GM12878 (cell line): ENCODE measurements at regions not wholly inside any gene's neighbourhood (a gene's known extent, or its start where the extent isn't known, plus 50 kb on each side); places are given as distances from the start of the nearest gene placed in this dataset.

ENCODE experiments used
- ATAC-seq: fragments of 200-7000 bp; cut with Tn5 transposase; 3 replicates; pipeline ENCODE4 v1.9.1; 2020; ENCODE audit warnings: mild to moderate bottlenecking, moderate library complexity
- BruUV-seq: library from RNA; stranded (reverse); fragments of 400-500 nt; replicated peaks from 2 replicates; lab custom pipeline; 2021; lab: Mats Ljungman, UMichigan
- CTCF ChIA-PET: fragments of 300-600 bp; sonication (Branson Sonifier 250); formaldehyde crosslinking; extraction: SDS; loops from one replicate; lab custom pipeline; 2021; ENCODE audit warnings: inconsistent platforms; lab: Yijun Ruan, JAX
- POLR2A ChIA-PET: fragments of 350-600 bp; formaldehyde crosslinking; extraction: SDS; loops from one replicate; lab custom pipeline; 2021; ENCODE audit warnings: inconsistent platforms; lab: Charles Lee
- RAD21 ChIA-PET: fragments of 300-600 bp; sonication (Branson Sonifier 250); formaldehyde crosslinking; loops from one replicate; lab custom pipeline; 2023; ENCODE audit warnings: antibody characterized with exemption; ENCODE audit not compliant: unreplicated experiment; lab: Charles Lee
- SMC1A ChIA-PET: fragments of 300-600 bp; sonication (Branson Sonifier 250); formaldehyde crosslinking; loops from one replicate; lab custom pipeline; 2023; ENCODE audit not compliant: unreplicated experiment, uncharacterized antibody; lab: Charles Lee
- DNase-seq: peaks from one replicate; pipeline ENCODE4 v3.0.0-alpha.2; 2011; ENCODE audit warnings: low read depth, low spot score
- FAIRE-seq: peaks from 3 replicates; lab custom pipeline; 2011; peaks lifted over from hg19 to GRCh38; lab: Jason Lieb, UNC
- H2AFZ ChIP-seq: 2 replicates; pipeline ENCODE4 v1.6.0; 2011; ENCODE audit warnings: low read depth, low read length, control low read depth; ENCODE audit not compliant: control insufficient read depth
- H3K27ac ChIP-seq: 2 replicates; pipeline ENCODE4 v1.5.1; 2011; ENCODE audit warnings: control low read depth; ENCODE audit not compliant: control insufficient read depth, insufficient read depth
- H3K27me3 ChIP-seq, 2 experiments: replicated peaks in 1 of 2; 2 replicates each; pipeline versions ENCODE4 v1.6.0 to v1.6.1; 2011; ENCODE audit warnings: low read length in 1 of 2; ENCODE audit not compliant: control insufficient read depth in 2 of 2, insufficient read depth in 2 of 2
- H3K36me3 ChIP-seq, 2 experiments: 2 replicates each; pipeline ENCODE4 v1.5.1; 2011; ENCODE audit warnings: low read length in 1 of 2; ENCODE audit not compliant: control insufficient read depth in 2 of 2, insufficient read depth in 2 of 2
- H3K4me1 ChIP-seq: 2 replicates; pipeline ENCODE4 v1.6.1; 2011; ENCODE audit warnings: mild to moderate bottlenecking, low read length, moderate library complexity, mixed read lengths; ENCODE audit not compliant: control insufficient read depth, insufficient read depth
- H3K4me2 ChIP-seq: 2 replicates; pipeline ENCODE4 v1.6.0; 2011; ENCODE audit warnings: control low read depth; ENCODE audit not compliant: control insufficient read depth, insufficient read depth
- H3K4me3 ChIP-seq: fragments of 200-600 bp; sonication (generic); 2 replicates; pipeline ENCODE4 v1.5.1; 2016
- H3K79me2 ChIP-seq: 2 replicates; pipeline ENCODE4 v1.6.0; 2011; ENCODE audit warnings: low read length; ENCODE audit not compliant: control insufficient read depth, insufficient read depth
- H3K9ac ChIP-seq: 2 replicates; pipeline ENCODE4 v1.8.0; 2011; ENCODE audit warnings: low read length, control low read depth, mixed read lengths; ENCODE audit not compliant: control insufficient read depth, insufficient read depth
- H3K9me3 ChIP-seq: replicated peaks from 3 replicates; pipeline ENCODE4 v1.5.1; 2011; ENCODE audit warnings: mild to moderate bottlenecking, low read length; ENCODE audit not compliant: control insufficient read depth, insufficient read depth
- H4K20me1 ChIP-seq: 2 replicates; pipeline ENCODE4 v1.6.0; 2011; ENCODE audit not compliant: control insufficient read depth, insufficient read depth
- CHD2 ChIP-seq: IDR thresholded peaks from 2 replicates; pipeline ENCODE4 v1.6.1; 2011; ENCODE audit warnings: low read depth, low read length, improper control_type of control experiment, borderline replicate concordance
- CHD4 ChIP-seq: fragments of 200-600 bp; sonication (generic); IDR thresholded peaks from 2 replicates; pipeline ENCODE4 v1.6.1; 2016; ENCODE audit warnings: mild to moderate bottlenecking
- GATAD2B ChIP-seq: fragments of 450-650 bp; conservative IDR thresholded peaks from 2 replicates; pipeline ENCODE4 v1.6.1; 2017; ENCODE audit warnings: low read depth, mild to moderate bottlenecking, moderate library complexity
- KAT2A ChIP-seq: conservative IDR thresholded peaks from 2 replicates; pipeline ENCODE4 v1.6.1; 2011; ENCODE audit warnings: low read depth, low read length; ENCODE audit not compliant: control insufficient read depth
- PRDM15 ChIP-seq: fragments of 450-650 bp; formaldehyde crosslinking; IDR thresholded peaks from 2 replicates; pipeline ENCODE4 v1.4.0; 2020; ENCODE audit warnings: mild to moderate bottlenecking, moderate library complexity
- TAF1 ChIP-seq: IDR thresholded peaks from 2 replicates; pipeline ENCODE4 v1.6.1; 2011; ENCODE audit warnings: mild to moderate bottlenecking, low read depth, low read length, borderline replicate concordance
- WGBS: methylation state at CpG from one replicate; pipeline ENCODE4 v1.1.6; 2016; ENCODE audit warnings: low lambda C conversion rate; ENCODE audit not compliant: insufficient replicate concordance, insufficient coverage; ENCODE audit errors: missing lambda C conversion rate; 5-methylcytosine and 5-hydroxymethylcytosine counted together
- in situ Hi-C: fragments of 300-500 bp; cut with MboI; formaldehyde crosslinking; loops from 9 replicates; pipeline ENCODE4 v1.14.3; 2018; ENCODE audit warnings: mixed read lengths
- intact Hi-C: fragments of 100-400 bp; cut with micrococcal nuclease; formaldehyde crosslinking; loops from one replicate; pipeline ENCODE4 v1.14.2; 2022; ENCODE audit not compliant: unreplicated experiment
- TF ChIP-seq, protein P1 (sequence below): IDR thresholded peaks from 2 replicates; pipeline ENCODE4 v1.6.1; 2011; ENCODE audit warnings: low read depth, mild to moderate bottlenecking, low read length, moderate library complexity, borderline replicate concordance; ENCODE audit errors: extremely low read depth

DNA sequence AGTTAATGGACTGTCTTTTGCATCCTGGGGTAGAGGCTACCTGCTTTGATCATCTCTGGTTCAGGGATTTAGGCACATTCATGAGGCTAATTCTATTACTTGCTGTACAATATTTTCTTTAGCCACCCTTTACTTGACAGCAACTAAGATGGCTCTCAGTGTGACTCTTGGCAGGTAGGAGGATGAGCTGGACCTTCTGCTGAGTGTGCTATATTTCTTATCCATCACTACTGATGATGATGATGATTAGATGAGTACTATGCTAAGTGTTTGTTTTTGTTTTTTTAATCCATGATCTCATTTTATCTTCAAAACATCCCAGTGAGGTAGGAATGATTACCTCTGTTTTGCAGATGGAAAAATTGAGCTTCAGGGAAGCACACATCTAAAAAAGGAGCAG, 152.8 kb upstream of the WSCD2 start (continued):
- TF ChIP-seq, protein P1, sequence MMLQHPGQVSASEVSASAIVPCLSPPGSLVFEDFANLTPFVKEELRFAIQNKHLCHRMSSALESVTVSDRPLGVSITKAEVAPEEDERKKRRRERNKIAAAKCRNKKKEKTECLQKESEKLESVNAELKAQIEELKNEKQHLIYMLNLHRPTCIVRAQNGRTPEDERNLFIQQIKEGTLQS: no peak

GRCh38 chr12:107978201-107978600, 150.9 kb upstream of the WSCD2 start:
- WGBS: 24% methylated on average over 5 of the region's 5 CpGs
- CTCF ChIA-PET: interaction anchor here (1.8 to 2.8 kb wide), 2 partner anchors 12 to 15 kb away, joined by 12 to 14 read pairs; no protein-coding TSS in a partner anchor
- no peaks in the 10 kb centered on the region for H4K20me1 ChIP-seq
- H3K9me3 ChIP-seq: no peaks in the 10 kb centered on the region
- H3K4me2 ChIP-seq: no peak overlapping the region
- SMC1A ChIA-PET: interaction anchor here (0.8 kb wide), 1 partner anchor 12 kb away, joined by 3 read pairs; no protein-coding TSS in a partner anchor
- in situ Hi-C loops (no loop called here), intact Hi-C loops (no loop called here)
- FAIRE-seq (no peak), DNase-seq (no peak), ATAC-seq (no peak)
- H3K27ac ChIP-seq: no peak overlapping the region
- RAD21 ChIA-PET: no interaction called here
- H3K4me3 ChIP-seq: no peak overlapping the region
- no peaks in the 10 kb centered on the region for H3K79me2 ChIP-seq
- H3K27me3 ChIP-seq: no peaks in the 10 kb centered on the region
- TF ChIP-seq TAF1 (no peak), GATAD2B (no peak), KAT2A (no peak), CHD4 (no peak), PRDM15 (no peak), CHD2 (no peak)
- no TSS peak for BruUV-seq
- no peak overlapping the region for H3K9ac ChIP-seq
- H3K4me1 ChIP-seq: no peaks in the 10 kb centered on the region
- no peak overlapping the region for H2AFZ ChIP-seq
- POLR2A ChIA-PET: no interaction called here
- no peaks in the 10 kb centered on the region for H3K36me3 ChIP-seq
